GM21515 (cell line): ENCODE measurements at regions not wholly inside any gene's neighbourhood (a gene's known extent, or its start where the extent isn't known, plus 50 kb on each side); places are given as distances from the start of the nearest gene placed in this dataset.

Experiments
- ATAC-seq: cut with Tn5 transposase; IDR thresholded peaks from one replicate; pipeline ENCODE4 v1.9.1; 2021; ENCODE audit not compliant: unreplicated experiment

GRCh38 chr3:82048711-82049110 lies 287.3 kb upstream of the GBE1 start:
- no peak for ATAC-seq

GRCh38 chr3:82044930-82045705 lies 283.7 kb upstream of the GBE1 start:
- no peak for ATAC-seq

GRCh38 chr3:82038556-82038955 lies 277.1 kb upstream of the GBE1 start:
- ATAC-seq: no peak

GRCh38 chr3:82033186-82033585 lies 271.7 kb upstream of the GBE1 start:
- ATAC-seq: no peak

- no peak for ATAC-seq
These were observed 270.2 kb upstream of the GBE1 start for GRCh38 chr3:82031596-82031995.

GRCh38 chr3:82030916-82031315 lies 269.5 kb upstream of the GBE1 start:
- ATAC-seq: no peak

GRCh38 chr3:82022836-82023235 lies 261.4 kb upstream of the GBE1 start:
- ATAC-seq: no peak

- no peak for ATAC-seq
These were observed 258.8 kb upstream of the GBE1 start for GRCh38 chr3:82020282-82020681.

GRCh38 chr3:82015241-82015640 lies 253.8 kb upstream of the GBE1 start:
- no peak for ATAC-seq

- no peak for ATAC-seq
These were observed 251.3 kb upstream of the GBE1 start for GRCh38 chr3:82012775-82013174.

GRCh38 chr3:82011336-82011735 lies 249.9 kb upstream of the GBE1 start:
- ATAC-seq: no peak

- ATAC-seq: no peak
These were observed 243.8 kb upstream of the GBE1 start for GRCh38 chr3:82005266-82005665.

- no peak for ATAC-seq
These were observed 242.8 kb upstream of the GBE1 start for GRCh38 chr3:82004266-82004665.

- ATAC-seq: no peak
These were observed 241.7 kb upstream of the GBE1 start for GRCh38 chr3:82002986-82003642.

GRCh38 chr3:82002491-82002890 lies 241.0 kb upstream of the GBE1 start:
- no peak for ATAC-seq

GRCh38 chr3:82001276-82001923 lies 240.0 kb upstream of the GBE1 start:
- no peak for ATAC-seq

GRCh38 chr3:82000773-82001172 lies 239.3 kb upstream of the GBE1 start:
- ATAC-seq: no peak

GRCh38 chr3:82000350-82000749 lies 238.9 kb upstream of the GBE1 start:
- no peak for ATAC-seq

GRCh38 chr3:81998907-81999306 lies 237.5 kb upstream of the GBE1 start:
- no peak for ATAC-seq

GRCh38 chr3:81998139-81998755 lies 236.8 kb upstream of the GBE1 start:
- ATAC-seq: no peak

- no peak for ATAC-seq
These were observed 235.9 kb upstream of the GBE1 start for GRCh38 chr3:81997390-81997789.

GRCh38 chr3:81995329-81995728 lies 233.9 kb upstream of the GBE1 start:
- no peak for ATAC-seq
